Renal pelvis (tissue), 1 donor: ENCODE measurements at regions not wholly inside any gene's neighbourhood (a gene's known extent, or its start where the extent isn't known, plus 50 kb on each side); places are given as distances from the start of the nearest gene placed in this dataset.

ENCODE experiments used
- DNase-seq: peaks from one replicate; pipeline ENCODE4 v3.0.0-alpha.2; 2013

GRCh38 chr2:8472545-8473323 is 209.1 kb upstream of the ID2 start:
- DNase-seq, result no peak

- DNase-seq, result no peak
These were observed 206.4 kb upstream of the ID2 start for GRCh38 chr2:8475349-8476031.

DNA sequence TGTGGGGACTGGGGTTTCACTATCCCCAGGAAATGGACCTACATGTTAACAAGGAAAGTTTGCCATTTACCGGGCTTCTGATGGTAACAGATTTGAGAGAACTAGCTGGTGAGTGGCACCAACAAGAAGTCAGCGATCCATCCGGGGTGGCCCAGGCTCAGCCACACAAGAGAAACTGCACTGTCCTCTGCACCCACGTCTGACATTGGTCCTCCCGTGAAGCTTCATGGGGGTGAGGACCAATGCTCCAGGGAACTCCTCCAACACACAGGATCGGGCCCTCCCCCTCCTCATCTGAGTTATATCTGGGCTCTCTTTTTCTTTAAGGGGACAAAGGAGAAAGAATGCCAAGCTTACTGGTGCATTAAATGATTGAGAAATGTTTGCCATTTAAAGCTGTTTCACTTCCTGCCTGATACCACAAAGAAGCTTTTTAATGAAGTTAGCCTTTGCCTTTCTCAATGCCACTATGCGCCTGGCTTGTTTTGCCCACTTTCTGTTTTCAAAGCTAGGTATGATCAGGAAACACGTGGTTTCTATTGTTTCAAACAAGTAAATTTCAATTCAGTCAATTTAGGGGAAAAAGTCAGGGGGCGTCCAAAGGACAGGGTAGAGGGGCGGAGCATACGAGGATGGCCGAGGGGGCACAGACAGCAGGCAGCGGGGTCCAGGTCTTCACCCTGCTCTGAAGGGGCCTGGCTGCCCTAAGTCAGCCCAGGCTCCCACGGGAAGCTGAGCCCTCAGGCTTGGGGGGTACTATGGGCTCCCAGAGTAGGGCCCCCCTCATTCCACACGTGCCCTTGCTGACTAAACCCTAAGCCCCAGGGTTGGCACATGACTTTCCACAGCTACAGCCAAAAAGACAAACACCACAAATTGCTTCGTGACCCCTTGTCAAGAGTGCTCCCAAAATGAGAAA is 204.0 kb upstream of the ID2 start:
- no peak for DNase-seq

DNA sequence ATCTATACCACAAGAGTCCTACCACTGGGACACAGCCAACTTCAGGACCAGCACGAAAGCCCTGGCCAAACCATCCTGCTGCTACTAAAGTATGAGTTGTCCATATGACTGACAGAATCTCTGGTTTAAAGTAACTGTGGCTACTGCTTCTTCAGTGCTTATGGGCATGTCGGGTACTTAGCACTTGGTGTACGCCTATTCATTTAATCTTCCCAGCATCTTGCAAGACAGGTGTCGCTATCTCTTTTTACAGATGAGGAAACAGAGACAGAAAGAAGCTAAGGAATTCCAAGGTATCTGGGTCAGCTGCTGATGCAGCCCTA is 203.4 kb upstream of the ID2 start:
- no peak for DNase-seq

DNA sequence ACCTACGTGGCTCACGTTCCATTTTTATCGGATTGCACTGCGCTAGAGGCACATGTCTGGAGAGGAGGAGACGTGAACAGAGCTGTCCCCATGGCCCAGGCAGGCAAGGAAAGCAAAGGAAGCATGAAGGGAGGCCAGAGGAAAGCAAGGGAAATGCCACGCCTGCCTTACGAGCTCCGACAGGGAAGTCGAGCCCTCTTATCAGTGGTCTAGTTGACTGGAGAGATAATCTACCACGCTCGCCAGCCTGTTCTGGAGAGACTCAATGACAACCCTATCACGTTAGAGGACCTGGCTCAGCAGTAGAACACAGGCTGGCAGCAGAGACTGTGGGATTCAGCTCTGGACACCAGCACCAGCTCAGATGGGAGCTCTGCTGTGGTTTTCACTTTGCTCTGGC is 202.6 kb upstream of the ID2 start:
- no peak for DNase-seq

DNA sequence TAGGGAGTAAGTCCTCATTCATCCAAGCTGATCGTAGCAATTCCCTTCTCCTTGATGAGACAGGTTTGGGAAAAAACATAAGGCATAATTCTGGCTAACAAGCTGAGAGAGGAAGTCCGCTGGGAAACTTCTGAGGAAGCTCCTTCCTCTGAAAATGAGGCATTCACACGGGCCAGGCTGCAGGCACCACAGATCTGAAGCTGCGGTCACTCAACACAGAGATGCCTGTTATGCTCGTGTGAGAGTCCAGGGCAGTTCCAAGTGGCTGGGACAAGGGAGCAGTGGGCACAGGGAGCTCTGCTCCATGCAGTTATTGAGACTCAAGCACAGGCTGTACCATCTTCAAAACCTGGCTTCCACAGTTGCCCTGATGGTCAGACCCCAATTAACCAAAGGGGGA is 200.9 kb upstream of the ID2 start:
- no peak for DNase-seq

DNA sequence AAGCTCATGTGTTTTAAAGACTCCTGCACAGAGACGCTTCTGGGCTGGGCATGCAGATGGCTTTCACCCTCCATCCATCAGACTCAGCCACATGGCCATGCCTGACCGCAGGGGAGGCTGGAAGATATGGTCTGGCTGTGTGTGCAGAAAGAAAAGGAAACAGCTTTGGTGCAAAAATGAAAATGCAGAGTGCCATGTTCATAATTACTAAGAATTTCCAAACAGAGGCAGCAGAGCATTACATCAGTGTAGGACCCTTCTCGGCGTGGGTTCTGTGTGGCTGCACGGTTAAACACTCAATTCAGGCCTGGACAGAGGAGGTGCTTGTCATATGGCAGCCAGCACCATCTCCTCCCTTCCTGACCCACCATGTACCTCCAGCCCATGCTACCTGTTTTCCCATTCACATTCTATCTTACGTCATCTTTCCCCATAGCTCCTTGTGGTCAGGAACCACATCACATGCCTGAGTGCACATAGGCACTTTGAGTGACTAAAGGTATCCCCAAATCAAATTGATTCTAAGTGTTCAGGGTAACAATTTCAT is 200.3 kb upstream of the ID2 start:
- no peak for DNase-seq

DNA sequence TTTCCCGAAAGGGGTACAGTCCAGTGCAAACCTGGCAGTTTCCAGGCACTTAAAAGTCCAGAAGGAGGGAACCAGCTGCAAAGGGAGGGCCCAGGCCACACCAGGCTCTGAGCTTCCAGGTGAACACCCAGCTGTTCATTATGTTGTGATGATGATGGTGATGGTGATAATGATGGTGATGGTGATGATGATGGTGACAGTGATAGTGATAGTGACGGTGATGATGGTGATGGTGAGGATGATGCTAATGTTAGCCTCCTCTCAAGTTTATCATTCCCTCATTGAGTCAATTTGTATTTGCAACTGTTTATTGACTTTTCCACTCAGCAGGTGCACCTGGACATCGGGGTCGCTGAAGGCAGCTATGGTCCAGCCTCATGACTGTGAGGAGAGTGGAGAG is 199.4 kb upstream of the ID2 start:
- no peak for DNase-seq

- DNase-seq, result no peak
These were observed 197.2 kb upstream of the ID2 start for GRCh38 chr2:8484502-8485283.

- no peak for DNase-seq
These were observed 196.1 kb upstream of the ID2 start for GRCh38 chr2:8485736-8486135.

DNA sequence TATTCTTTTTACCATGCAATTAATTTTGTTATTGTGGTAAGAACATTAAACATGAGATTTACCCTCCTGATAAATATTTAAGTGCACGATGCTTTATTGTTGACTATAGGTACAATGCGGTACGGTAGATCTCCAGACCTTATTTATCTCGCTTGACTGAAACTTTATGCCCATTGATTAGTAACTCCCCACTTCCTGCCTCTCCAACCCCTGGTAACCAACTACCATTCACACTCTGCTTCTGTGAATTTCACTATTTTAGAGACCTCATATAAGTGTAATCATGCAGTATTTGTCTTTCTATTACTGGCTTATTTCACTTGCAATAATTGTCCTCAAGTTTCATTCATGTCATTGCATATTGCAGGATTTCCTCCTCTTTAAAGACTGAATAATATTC is 195.7 kb upstream of the ID2 start:
- DNase-seq, result no peak

GRCh38 chr2:8487461-8487932 is 194.4 kb upstream of the ID2 start:
- DNase-seq, result no peak

DNA sequence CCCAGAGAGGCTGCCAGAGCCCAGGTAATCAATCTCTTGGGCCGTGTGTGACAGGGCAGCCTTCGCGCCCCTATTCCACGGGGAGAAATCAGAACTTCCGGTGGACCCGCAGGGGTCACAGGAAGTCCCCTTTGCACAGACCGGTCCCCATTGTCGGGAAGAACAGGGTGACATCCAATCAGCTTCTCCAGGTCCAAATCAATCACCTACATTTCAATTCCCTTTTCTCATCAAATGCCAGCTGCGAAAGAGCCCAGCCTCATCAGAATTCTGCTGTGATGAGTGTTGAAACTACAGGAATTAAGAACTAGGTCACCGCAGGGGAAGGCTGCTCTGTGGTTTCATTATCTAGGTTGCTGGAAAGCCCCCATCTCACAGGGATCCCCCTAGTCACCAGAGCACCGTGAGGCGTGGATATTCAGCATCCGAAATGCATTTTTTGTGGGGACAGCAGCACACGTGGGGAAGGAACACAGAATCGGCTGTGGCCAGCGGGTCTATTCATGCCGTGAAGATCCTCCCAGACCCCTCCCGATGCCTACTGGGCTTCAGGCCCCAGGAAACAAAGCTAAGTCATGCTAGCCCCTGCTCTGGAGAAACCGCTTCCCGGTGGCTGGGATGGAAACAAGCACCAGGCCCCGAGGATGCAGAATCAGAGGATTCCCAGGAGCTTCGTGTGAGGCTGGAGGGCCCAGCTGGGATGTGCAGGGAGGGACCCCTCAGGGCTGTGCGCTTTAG is 193.7 kb upstream of the ID2 start:
- DNase-seq, result no peak

DNA sequence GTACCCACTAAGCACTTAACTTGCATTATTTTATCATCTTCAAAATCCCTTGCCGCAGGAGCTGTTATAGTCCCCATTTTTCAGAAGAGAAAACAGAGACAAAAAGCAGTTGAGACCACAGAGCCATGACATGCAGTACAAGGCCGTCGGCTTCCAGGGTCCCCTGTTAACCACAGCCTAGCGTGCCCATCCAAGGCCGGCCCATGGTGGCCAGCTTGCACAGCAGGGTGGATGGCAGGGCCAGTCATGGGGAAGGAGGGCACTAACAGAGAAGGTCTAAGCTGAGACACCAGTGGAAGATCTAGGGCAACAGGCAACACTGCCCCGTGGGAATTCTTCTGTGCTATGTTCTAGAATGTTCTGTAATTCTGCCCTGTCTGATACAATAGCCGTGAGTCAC is 192.6 kb upstream of the ID2 start:
- DNase-seq, result no peak

- DNase-seq, result no peak
These were observed 192.1 kb upstream of the ID2 start for GRCh38 chr2:8489751-8490150.

GRCh38 chr2:8490166-8490721 is 191.6 kb upstream of the ID2 start:
- no peak for DNase-seq

- peak; percentile 76 for DNase-seq
These were observed 190.4 kb upstream of the ID2 start for GRCh38 chr2:8491296-8492027.

DNA sequence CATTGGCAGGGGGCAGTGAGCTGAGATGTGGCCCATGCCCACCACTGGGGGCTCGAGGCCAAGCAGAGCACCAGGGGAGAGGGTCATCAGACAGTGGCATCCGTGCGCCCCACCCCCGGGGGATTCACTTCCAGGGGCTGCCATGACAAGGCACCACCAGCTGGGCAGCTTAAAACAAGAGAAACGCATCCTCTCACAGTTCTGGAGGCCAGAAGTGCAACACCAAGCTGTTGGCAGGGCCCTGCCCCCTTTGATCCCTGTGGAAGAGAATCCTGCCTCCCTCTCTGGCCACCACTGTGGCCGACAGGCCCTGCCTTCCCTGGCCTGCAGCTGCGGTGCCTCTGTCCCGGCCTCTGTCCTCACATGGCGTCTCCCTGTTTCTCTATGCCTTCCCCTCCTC is 187.7 kb upstream of the ID2 start:
- DNase-seq, result no peak

DNA sequence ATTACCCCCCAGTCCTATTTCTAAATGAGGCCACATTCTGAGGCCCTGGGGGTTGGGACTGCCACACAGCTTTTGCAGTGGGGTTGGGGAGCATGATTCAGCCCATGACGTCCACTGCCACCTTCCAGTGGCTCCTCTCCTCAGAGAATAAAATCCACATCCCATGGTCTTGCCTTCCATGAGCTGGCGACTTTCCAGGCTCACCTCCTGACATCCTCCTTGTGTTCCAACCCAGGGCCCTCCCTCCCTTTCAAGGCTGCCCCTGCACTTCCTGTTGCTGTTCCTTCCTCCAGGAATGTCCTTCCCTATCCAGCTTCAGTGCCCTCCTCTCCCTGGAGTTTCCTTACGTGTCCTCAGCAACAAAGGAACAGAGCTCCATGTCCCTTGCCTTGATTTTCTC is 187.3 kb upstream of the ID2 start:
- DNase-seq, result no peak
